ENCODE measurements at regions not wholly inside any gene's neighbourhood (a gene's known extent, or its start where the extent isn't known, plus 50 kb on each side); places are given as distances from the start of the nearest gene placed in this dataset.

- TF ChIP-seq POU6F1 (CRISPR knock-in tag; IDR thresholded peaks at IDR 0.05; ENCODE audit: borderline replicate concordance, low read depth) (no peak), ESRRG (CRISPR knock-in tag; IDR thresholded peaks at IDR 0.05) (no peak), ZC3H10 (CRISPR knock-in tag; IDR thresholded peaks at IDR 0.05) (no peak), RARB (CRISPR knock-in tag; IDR thresholded peaks at IDR 0.05) (no peak), GLIS3 (CRISPR knock-in tag; IDR thresholded peaks at IDR 0.05) (no peak), ZNF8 (CRISPR knock-in tag; IDR thresholded peaks at IDR 0.05) (no peak)
- ATAC-seq, result no peak
Measured at GRCh38 chr14:29077916-29078315, 311.3 kb downstream of the FOXG1 start.

- no peak for TF ChIP-seq CSDC2 (CRISPR knock-in tag; IDR thresholded peaks at IDR 0.05)
- TF ChIP-seq TSHZ2 (CRISPR knock-in tag; IDR thresholded peaks at IDR 0.05), result no peak
- TF ChIP-seq GLIS3 (CRISPR knock-in tag; IDR thresholded peaks at IDR 0.05), result no peak
- TF ChIP-seq OSR1 (CRISPR knock-in tag; IDR thresholded peaks at IDR 0.05), result no peak
- no peak for TF ChIP-seq SNAI2 (CRISPR knock-in tag; IDR thresholded peaks at IDR 0.05)
- TF ChIP-seq ZC3H10 (CRISPR knock-in tag; IDR thresholded peaks at IDR 0.05), result no peak
- TF ChIP-seq PATZ1 (CRISPR knock-in tag; IDR thresholded peaks at IDR 0.05; ENCODE audit: borderline replicate concordance), result no peak
- TF ChIP-seq ARNTL (CRISPR knock-in tag; IDR thresholded peaks at IDR 0.05; ENCODE audit: borderline replicate concordance, low read depth), result no peak
- TF ChIP-seq TOX (CRISPR knock-in tag; IDR thresholded peaks at IDR 0.05; ENCODE audit: borderline replicate concordance), result no peak
- no peak for TF ChIP-seq CREB5 (CRISPR knock-in tag; IDR thresholded peaks at IDR 0.05; ENCODE audit: low read depth)
- no peak for TF ChIP-seq ZNF70 (CRISPR knock-in tag; IDR thresholded peaks at IDR 0.05)
- TF ChIP-seq RARB (CRISPR knock-in tag; IDR thresholded peaks at IDR 0.05), result no peak
- no peak for TF ChIP-seq ZFP30 (CRISPR knock-in tag; IDR thresholded peaks at IDR 0.05)
- no peak for TF ChIP-seq PPARA (CRISPR knock-in tag; IDR thresholded peaks at IDR 0.05; ENCODE audit: borderline replicate concordance)
- no peak for TF ChIP-seq CSRNP3 (CRISPR knock-in tag; IDR thresholded peaks at IDR 0.05)
- TF ChIP-seq ZNF8 (CRISPR knock-in tag; IDR thresholded peaks at IDR 0.05), result no peak
- no peak for TF ChIP-seq POU6F1 (CRISPR knock-in tag; IDR thresholded peaks at IDR 0.05; ENCODE audit: borderline replicate concordance, low read depth)
- TF ChIP-seq ZNF565 (CRISPR knock-in tag; conservative IDR thresholded peaks at IDR 0.05; ENCODE audit: low read depth), result no peak
- no peak for TF ChIP-seq TCF4 (CRISPR knock-in tag; IDR thresholded peaks at IDR 0.05; ENCODE audit: borderline replicate concordance)
- no peak for TF ChIP-seq ESRRG (CRISPR knock-in tag; IDR thresholded peaks at IDR 0.05)
- no peak for ATAC-seq
Measured at GRCh38 chr14:29078810-29079522, 312.4 kb downstream of the FOXG1 start.
